SK-N-MC (cell line): ENCODE measurements at regions not wholly inside any gene's neighbourhood (a gene's known extent, or its start where the extent isn't known, plus 50 kb on each side); places are given as distances from the start of the nearest gene placed in this dataset.

Source experiments
- EZH2 ChIP-seq: fragments of 200-600 bp; sonication (generic); IDR thresholded peaks from one replicate; pipeline ENCODE4 v1.6.1; 2017; ENCODE audit warnings: antibody characterized with exemption
- POLR2AphosphoS5 ChIP-seq: IDR thresholded peaks from 2 replicates; pipeline ENCODE4 v1.6.1; 2012; ENCODE audit warnings: mild to moderate bottlenecking, low read depth, low read length, borderline replicate concordance

- TF ChIP-seq EZH2 (no peak), POLR2AphosphoS5 (no peak)
These were observed 339.2 kb upstream of the DCBLD2 start for GRCh38 chr3:99240700-99241099.
